Thyroid gland (tissue), 4 donors: ENCODE measurements at regions not wholly inside any gene's neighbourhood (a gene's known extent, or its start where the extent isn't known, plus 50 kb on each side); places are given as distances from the start of the nearest gene placed in this dataset.
A peak's percentile ranks its signal among the peaks of the same experiment; 100 is the strongest.

Source experiments
- DNase-seq, 2 donors: peaks; one replicate each; pipeline ENCODE4 v3.0.0-alpha.2; 2019
- H3K27ac ChIP-seq, 3 donors: fragments of 200-600 bp; sonication (generic); 1 replicate in 2 of 3; 2 replicates in 1 of 3; pipeline ENCODE4 v1.5.1; 2016 to 2019; ENCODE audit warnings: mild to moderate bottlenecking in 1 of 3, moderate library complexity in 1 of 3
- H3K27me3 ChIP-seq: fragments of 200-600 bp; sonication (generic); one replicate; pipeline ENCODE4 v1.5.1; 2019
- H3K36me3 ChIP-seq, 2 donors: fragments of 200-600 bp; sonication (generic); one replicate each; pipeline ENCODE4 v1.5.1; 2016 to 2019
- H3K4me1 ChIP-seq, 2 donors: fragments of 200-600 bp; sonication (generic); one replicate each; pipeline ENCODE4 v1.5.1; 2017 to 2019
- H3K4me3 ChIP-seq, 3 donors: fragments of 200-600 bp; sonication (generic); replicated peaks in 1 of 3; 1 replicate in 2 of 3; 2 replicates in 1 of 3; pipeline ENCODE4 v1.5.1; 2016; ENCODE audit warnings: mild to moderate bottlenecking in 1 of 3
- H3K9me3 ChIP-seq: fragments of 200-600 bp; sonication (generic); one replicate; pipeline ENCODE4 v1.5.1; 2017
- CTCF ChIP-seq, 6 experiments: fragments of 200-600 bp in 3 of 6; fragments of 450-650 bp in 3 of 6; sonication (generic) in 3 of 6; IDR thresholded peaks; one replicate each; pipeline ENCODE4 v1.5.1; 2016 to 2019; ENCODE audit warnings: antibody characterized with exemption in 6 of 6, mild to moderate bottlenecking in 2 of 6, inconsistent platforms in 1 of 6, moderate library complexity in 1 of 6
- POLR2A ChIP-seq, 2 donors: fragments of 450-650 bp; IDR thresholded peaks; one replicate each; pipeline ENCODE4 v1.6.1; 2017; ENCODE audit warnings: antibody characterized with exemption in 2 of 2, mild to moderate bottlenecking in 2 of 2, moderate library complexity in 1 of 2
- WGBS, 2 donors: methylation state at CpG; one replicate each; pipeline ENCODE4 v1.1.5; 2017; 5-methylcytosine and 5-hydroxymethylcytosine counted together
- intact Hi-C: fragments of 100-400 bp; cut with DNase I; formaldehyde crosslinking; loops from one replicate; pipeline ENCODE4 v1.15.1; 2023

GRCh38 chr15:39312984-39313383 is 267.9 kb upstream of the THBS1 start:
- H3K4me1 ChIP-seq, result no peaks in the 10 kb centered on the region
- no peak for TF ChIP-seq POLR2A (IDR thresholded peaks at IDR 0.05)
- TF ChIP-seq CTCF (IDR thresholded peaks at IDR 0.05), result peak in 2 of 6 experiments; percentile 26 to 33
- H3K4me3 ChIP-seq, result no peak overlapping the region
- no peaks in the 10 kb centered on the region for H3K36me3 ChIP-seq
- DNase-seq, result peak; percentile 24 to 34
- no peaks in the 10 kb centered on the region for H3K27me3 ChIP-seq
- 70% methylated on average over 3 of the region's 3 CpGs for WGBS, 2 donors
- no peak overlapping the region for H3K27ac ChIP-seq
- no peaks in the 10 kb centered on the region for H3K9me3 ChIP-seq
- intact Hi-C loops, result no loop called here

GRCh38 chr15:39313467-39313866 is 267.4 kb upstream of the THBS1 start:
- H3K27me3 ChIP-seq, result no peaks in the 10 kb centered on the region
- H3K9me3 ChIP-seq, result no peaks in the 10 kb centered on the region
- DNase-seq, result no peak
- no peak overlapping the region for H3K27ac ChIP-seq
- H3K4me3 ChIP-seq, result no peak overlapping the region
- TF ChIP-seq POLR2A (IDR thresholded peaks at IDR 0.05), result no peak
- no peak for TF ChIP-seq CTCF (IDR thresholded peaks at IDR 0.05)
- no peaks in the 10 kb centered on the region for H3K4me1 ChIP-seq
- no peaks in the 10 kb centered on the region for H3K36me3 ChIP-seq
- 92 to 98% methylated on average over 3 of the region's 3 CpGs for WGBS, 2 donors
- intact Hi-C loops, result no loop called here

- H3K9me3 ChIP-seq, result no peaks in the 10 kb centered on the region
- DNase-seq, result no peak
- H3K4me1 ChIP-seq, result no peaks in the 10 kb centered on the region
- WGBS, 2 donors, result 97 to 100% methylated on average over 1 of the region's 1 CpG
- no peak for TF ChIP-seq POLR2A (IDR thresholded peaks at IDR 0.05)
- TF ChIP-seq CTCF (IDR thresholded peaks at IDR 0.05), result no peak
- no peak overlapping the region for H3K4me3 ChIP-seq
- H3K36me3 ChIP-seq, result no peaks in the 10 kb centered on the region
- no peaks in the 10 kb centered on the region for H3K27me3 ChIP-seq
- intact Hi-C loops, result no loop called here
- H3K27ac ChIP-seq, result no peak overlapping the region
These were observed 267.0 kb upstream of the THBS1 start for GRCh38 chr15:39313881-39314280.

GRCh38 chr15:39315206-39315850 is 265.6 kb upstream of the THBS1 start:
- TF ChIP-seq CTCF (IDR thresholded peaks at IDR 0.05), result no peak
- TF ChIP-seq POLR2A (IDR thresholded peaks at IDR 0.05), result no peak
- no peaks in the 10 kb centered on the region for H3K9me3 ChIP-seq
- 88 to 96% methylated on average over 1 of the region's 1 CpG for WGBS, 2 donors
- H3K4me3 ChIP-seq, result no peak overlapping the region
- no peaks in the 10 kb centered on the region for H3K4me1 ChIP-seq
- intact Hi-C loops, result no loop called here
- no peaks in the 10 kb centered on the region for H3K36me3 ChIP-seq
- DNase-seq, result no peak
- no peaks in the 10 kb centered on the region for H3K27me3 ChIP-seq
- no peak overlapping the region for H3K27ac ChIP-seq

- 93 to 94% methylated on average over 1 of the region's 1 CpG for whole genome bisulfite sequencing, 2 donors
- intact Hi-C loops, result no loop called here
- Histone ChIP-seq H3K36me3 (no peaks in the 10 kb centered on the region), H3K27me3 (no peaks in the 10 kb centered on the region), H3K4me3 (no peak overlapping the region), H3K4me1 (no peaks in the 10 kb centered on the region), H3K27ac (no peak overlapping the region), H3K9me3 (no peaks in the 10 kb centered on the region)
- no peak for DNase-seq
- no peak for TF ChIP-seq POLR2A (IDR thresholded peaks at IDR 0.05)
- TF ChIP-seq CTCF (IDR thresholded peaks at IDR 0.05), result no peak
These were observed 263.7 kb upstream of the THBS1 start for GRCh38 chr15:39317225-39317624.
